Activated CD8-positive, alpha-beta T cell treated with anti-CD3 and anti-CD28 coated beads for 36 hours (primary cell): ENCODE measurements at regions not wholly inside any gene's neighbourhood (a gene's known extent, or its start where the extent isn't known, plus 50 kb on each side); places are given as distances from the start of the nearest gene placed in this dataset.

Source experiments
- ATAC-seq: fragments of 200-7000 bp; cut with Tn5 transposase; one replicate; pipeline ENCODE4 v1.10.0; 2021; ENCODE audit warnings: mild to moderate bottlenecking, moderate library complexity
- CTCF ChIA-PET: fragments of 350-600 bp; sonication (Branson Sonifier 250); formaldehyde crosslinking; loops from one replicate; lab custom pipeline; 2021; ENCODE audit warnings: antibody characterized with exemption; lab: Charles Lee
- POLR2A ChIA-PET: fragments of 350-600 bp; sonication (Branson Sonifier 250); formaldehyde crosslinking; loops from one replicate; lab custom pipeline; 2021; ENCODE audit warnings: antibody characterized with exemption; lab: Charles Lee
- DNase-seq: peaks from one replicate; pipeline ENCODE4 v3.0.0-alpha.2; 2020
- H3K27ac Mint-ChIP-seq: one replicate; pipeline ENCODE4 v1.8.0; 2021; ENCODE audit warnings: mild to moderate bottlenecking, mixed read lengths
- H3K27me3 Mint-ChIP-seq: one replicate; pipeline ENCODE4 v1.8.0; 2021; ENCODE audit warnings: mixed read lengths
- H3K36me3 Mint-ChIP-seq: one replicate; pipeline ENCODE4 v1.8.0; 2021; ENCODE audit warnings: low read depth, mixed read lengths
- H3K4me1 Mint-ChIP-seq: one replicate; pipeline ENCODE4 v1.8.0; 2021; ENCODE audit warnings: low read depth, mixed read lengths
- H3K4me3 Mint-ChIP-seq: one replicate; pipeline ENCODE4 v1.8.0; 2021; ENCODE audit warnings: mild to moderate bottlenecking, moderate library complexity, mixed read lengths
- H3K9me3 Mint-ChIP-seq: one replicate; pipeline ENCODE4 v1.8.0; 2021; ENCODE audit warnings: mixed read lengths
- CTCF ChIP-seq: fragments of 200-600 bp; IDR thresholded peaks from one replicate; pipeline ENCODE4 v1.8.0; 2022; ENCODE audit warnings: antibody characterized with exemption, mild to moderate bottlenecking
- intact Hi-C: fragments of 100-400 bp; cut with micrococcal nuclease; formaldehyde crosslinking; loops from one replicate; pipeline ENCODE4 v1.10.0; 2022

GRCh38 chr4:117844594-117844993 lies 189.7 kb upstream of the NDST3 start:
- no peaks in the 10 kb centered on the region for H3K36me3 Mint-ChIP-seq
- POLR2A ChIA-PET: no interaction called here

GRCh38 chr4:117845270-117845669 lies 189.0 kb upstream of the NDST3 start:
- no peak overlapping the region for H3K4me3 Mint-ChIP-seq
- ChIA-PET POLR2A (no interaction called here), CTCF (no interaction called here)
- no peaks in the 10 kb centered on the region for H3K27me3 Mint-ChIP-seq
- TF ChIP-seq CTCF: no peak
- H3K9me3 Mint-ChIP-seq: no peaks in the 10 kb centered on the region
- no peak overlapping the region for H3K27ac Mint-ChIP-seq
- H3K4me1 Mint-ChIP-seq: no peaks in the 10 kb centered on the region
- no peaks in the 10 kb centered on the region for H3K36me3 Mint-ChIP-seq
- DNase-seq (no peak), ATAC-seq (no peak)
- intact Hi-C loops: no loop called here

More at GRCh38 chr4:117844594-117844993, 189.7 kb upstream of the NDST3 start:
- Mint-ChIP-seq H3K4me1 (no peaks in the 10 kb centered on the region), H3K4me3 (no peak overlapping the region), H3K9me3 (no peaks in the 10 kb centered on the region), H3K27ac (no peak overlapping the region), H3K27me3 (no peaks in the 10 kb centered on the region)
- DNase-seq (no peak), ATAC-seq (no peak)
- intact Hi-C loops: no loop called here
- CTCF ChIA-PET: no interaction called here
- no peak for TF ChIP-seq CTCF

GRCh38 chr4:117847849-117848248 lies 186.4 kb upstream of the NDST3 start:
- Mint-ChIP-seq H3K27me3 (no peaks in the 10 kb centered on the region), H3K4me3 (no peak overlapping the region), H3K27ac (no peak overlapping the region), H3K4me1 (no peaks in the 10 kb centered on the region), H3K9me3 (peaks cover 6% of the 10 kb centered on the region), H3K36me3 (no peaks in the 10 kb centered on the region)
- ChIA-PET POLR2A (no interaction called here), CTCF (no interaction called here)
- DNase-seq (no peak), ATAC-seq (no peak)
- intact Hi-C loops: no loop called here
- TF ChIP-seq CTCF: no peak

- no peak overlapping the region for H3K27ac Mint-ChIP-seq
- TF ChIP-seq CTCF: no peak
- H3K36me3 Mint-ChIP-seq: no peaks in the 10 kb centered on the region
- DNase-seq (no peak), ATAC-seq (no peak)
- POLR2A ChIA-PET: no interaction called here
- no peak overlapping the region for H3K4me3 Mint-ChIP-seq
- CTCF ChIA-PET: no interaction called here
- intact Hi-C loops: no loop called here
- H3K9me3 Mint-ChIP-seq: peaks cover 3% of the 10 kb centered on the region
- H3K4me1 Mint-ChIP-seq: no peaks in the 10 kb centered on the region
- no peaks in the 10 kb centered on the region for H3K27me3 Mint-ChIP-seq
These were observed 166.1 kb upstream of the NDST3 start for GRCh38 chr4:117868201-117868600.

- DNase-seq (no peak), ATAC-seq (no peak)
- H3K4me3 Mint-ChIP-seq: no peak overlapping the region
- CTCF ChIA-PET: no interaction called here
- H3K9me3 Mint-ChIP-seq: no peaks in the 10 kb centered on the region
- POLR2A ChIA-PET: no interaction called here
- no peak overlapping the region for H3K27ac Mint-ChIP-seq
- H3K36me3 Mint-ChIP-seq: no peaks in the 10 kb centered on the region
- no peaks in the 10 kb centered on the region for H3K27me3 Mint-ChIP-seq
- no peaks in the 10 kb centered on the region for H3K4me1 Mint-ChIP-seq
- intact Hi-C loops: no loop called here
- no peak for TF ChIP-seq CTCF
These were observed 160.5 kb upstream of the NDST3 start for GRCh38 chr4:117873779-117874178.
